ENCODE measurements at regions not wholly inside any gene's neighbourhood (a gene's known extent, or its start where the extent isn't known, plus 50 kb on each side); places are given as distances from the start of the nearest gene placed in this dataset.

DNA sequence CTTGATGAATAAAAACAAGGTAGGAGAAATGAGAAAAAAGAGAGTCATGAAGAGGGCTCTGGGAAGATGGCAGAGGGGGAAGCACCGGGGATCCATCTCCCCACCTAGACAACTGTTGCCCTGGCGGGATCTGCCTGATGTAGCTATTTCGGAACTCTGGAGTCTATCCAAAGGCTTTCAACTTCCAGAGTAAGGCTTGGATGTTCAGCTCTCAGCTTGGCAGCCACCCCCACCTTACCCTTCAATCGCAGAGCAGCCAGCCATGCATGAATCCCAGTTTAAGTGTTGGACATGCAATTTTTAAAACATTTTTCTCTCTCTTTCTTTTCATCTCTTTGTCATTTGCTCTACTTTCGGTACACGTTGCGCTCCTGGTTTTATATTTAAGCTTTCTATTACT is 275.9 kb upstream of the EXOC2 start:
- DNase-seq (ENCODE audit: low spot score) = no peak
- TF ChIP-seq CTCF (IDR thresholded peaks at IDR 0.05; ENCODE audit: extremely low read depth, missing control alignments) = no peak

GRCh38 chr6:967701-968100 is 274.8 kb upstream of the EXOC2 start:
- no peak for TF ChIP-seq CTCF (IDR thresholded peaks at IDR 0.05; ENCODE audit: extremely low read depth, missing control alignments)

GRCh38 chr6:965343-965742 is 272.4 kb upstream of the EXOC2 start:
- no peak for DNase-seq (ENCODE audit: low spot score)
- no peak for TF ChIP-seq CTCF (IDR thresholded peaks at IDR 0.05; ENCODE audit: extremely low read depth, missing control alignments)

More at GRCh38 chr6:967701-968100, 274.8 kb upstream of the EXOC2 start:
- DNase-seq (ENCODE audit: low spot score) = no peak

- TF ChIP-seq CTCF (IDR thresholded peaks at IDR 0.05; ENCODE audit: extremely low read depth, missing control alignments) = no peak
These were observed 270.5 kb upstream of the EXOC2 start for GRCh38 chr6:963456-963855.

GRCh38 chr6:961407-961960 is 268.5 kb upstream of the EXOC2 start:
- no peak for DNase-seq (ENCODE audit: low spot score)
- no peak for TF ChIP-seq CTCF (IDR thresholded peaks at IDR 0.05; ENCODE audit: extremely low read depth, missing control alignments)

More at GRCh38 chr6:963456-963855, 270.5 kb upstream of the EXOC2 start:
- no peak for DNase-seq (ENCODE audit: low spot score)

GRCh38 chr6:960356-960755 is 267.4 kb upstream of the EXOC2 start:
- no peak for DNase-seq (ENCODE audit: low spot score)
- TF ChIP-seq CTCF (IDR thresholded peaks at IDR 0.05; ENCODE audit: extremely low read depth, missing control alignments) = no peak

- DNase-seq (ENCODE audit: low spot score) = no peak
- no peak for TF ChIP-seq CTCF (IDR thresholded peaks at IDR 0.05; ENCODE audit: extremely low read depth, missing control alignments)
These were observed 265.5 kb upstream of the EXOC2 start for GRCh38 chr6:958488-958887.

All from GM20000 (cell line).